Liver (tissue), 3 donors: ENCODE measurements at regions not wholly inside any gene's neighbourhood (a gene's known extent, or its start where the extent isn't known, plus 50 kb on each side); places are given as distances from the start of the nearest gene placed in this dataset.

Experiments
- EGR1 ChIP-seq, 2 donors: IDR thresholded peaks; 2 replicates each; pipeline ENCODE4 v1.6.1; 2016 to 2018; ENCODE audit warnings: antibody characterized with exemption in 2 of 2, low read depth in 2 of 2
- RAD21 ChIP-seq, 2 donors: IDR thresholded peaks; 2 replicates each; pipeline ENCODE4 v1.6.1; 2016; ENCODE audit warnings: antibody characterized with exemption in 2 of 2, mild to moderate bottlenecking in 2 of 2
- TAF1 ChIP-seq: conservative IDR thresholded peaks from 2 replicates; pipeline ENCODE4 v1.6.1; 2016; ENCODE audit warnings: antibody characterized with exemption, mild to moderate bottlenecking
- YY1 ChIP-seq: IDR thresholded peaks from 2 replicates; pipeline ENCODE4 v1.6.1; 2016; ENCODE audit warnings: antibody characterized with exemption, mild to moderate bottlenecking
- TF ChIP-seq, protein P1 (sequence below): IDR thresholded peaks from 2 replicates; pipeline ENCODE4 v1.6.1; 2016; ENCODE audit warnings: antibody characterized with exemption, mild to moderate bottlenecking
- TF ChIP-seq, protein P2 (sequence below): fragments of 150-350 bp; IDR thresholded peaks from 2 replicates; pipeline ENCODE4 v1.5.1; 2017; ENCODE audit warnings: improper control_type of control experiment, low read depth, low read length; ENCODE audit not compliant: missing input control
- donor health status: healthy.
- donor health status: healthy.

DNA sequence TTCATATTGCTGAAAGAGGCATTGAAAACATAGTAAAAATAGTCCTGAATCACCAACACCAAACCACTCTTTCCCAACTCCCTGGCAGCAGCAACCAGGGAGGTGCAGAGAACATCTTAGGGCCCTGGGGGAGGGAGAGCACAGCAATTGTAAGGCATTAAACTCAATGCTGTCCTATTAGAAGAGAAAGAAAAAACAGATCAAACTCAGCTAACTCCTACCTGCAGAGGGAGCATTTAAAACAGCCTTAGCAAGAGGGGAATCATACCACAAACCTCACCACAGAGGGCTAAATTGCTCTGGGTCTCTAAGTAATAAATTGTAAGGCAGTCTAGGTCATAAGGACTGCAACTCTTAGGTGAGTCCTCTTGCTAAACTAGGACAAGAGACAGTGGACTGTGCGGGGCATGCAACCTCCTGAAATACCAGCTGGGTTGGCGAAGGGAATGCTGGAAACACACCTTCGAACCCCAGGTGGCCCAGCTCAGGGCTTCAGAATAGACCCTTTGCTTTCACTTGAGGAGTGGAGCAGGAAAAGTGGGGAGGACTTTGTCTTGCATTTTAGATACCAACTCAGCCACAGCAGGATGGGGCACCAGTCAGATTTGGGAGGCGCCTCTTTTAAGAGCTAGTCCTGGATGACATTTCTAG lies 697.1 kb upstream of the FAT3 start:
- TF ChIP-seq, protein P1, sequence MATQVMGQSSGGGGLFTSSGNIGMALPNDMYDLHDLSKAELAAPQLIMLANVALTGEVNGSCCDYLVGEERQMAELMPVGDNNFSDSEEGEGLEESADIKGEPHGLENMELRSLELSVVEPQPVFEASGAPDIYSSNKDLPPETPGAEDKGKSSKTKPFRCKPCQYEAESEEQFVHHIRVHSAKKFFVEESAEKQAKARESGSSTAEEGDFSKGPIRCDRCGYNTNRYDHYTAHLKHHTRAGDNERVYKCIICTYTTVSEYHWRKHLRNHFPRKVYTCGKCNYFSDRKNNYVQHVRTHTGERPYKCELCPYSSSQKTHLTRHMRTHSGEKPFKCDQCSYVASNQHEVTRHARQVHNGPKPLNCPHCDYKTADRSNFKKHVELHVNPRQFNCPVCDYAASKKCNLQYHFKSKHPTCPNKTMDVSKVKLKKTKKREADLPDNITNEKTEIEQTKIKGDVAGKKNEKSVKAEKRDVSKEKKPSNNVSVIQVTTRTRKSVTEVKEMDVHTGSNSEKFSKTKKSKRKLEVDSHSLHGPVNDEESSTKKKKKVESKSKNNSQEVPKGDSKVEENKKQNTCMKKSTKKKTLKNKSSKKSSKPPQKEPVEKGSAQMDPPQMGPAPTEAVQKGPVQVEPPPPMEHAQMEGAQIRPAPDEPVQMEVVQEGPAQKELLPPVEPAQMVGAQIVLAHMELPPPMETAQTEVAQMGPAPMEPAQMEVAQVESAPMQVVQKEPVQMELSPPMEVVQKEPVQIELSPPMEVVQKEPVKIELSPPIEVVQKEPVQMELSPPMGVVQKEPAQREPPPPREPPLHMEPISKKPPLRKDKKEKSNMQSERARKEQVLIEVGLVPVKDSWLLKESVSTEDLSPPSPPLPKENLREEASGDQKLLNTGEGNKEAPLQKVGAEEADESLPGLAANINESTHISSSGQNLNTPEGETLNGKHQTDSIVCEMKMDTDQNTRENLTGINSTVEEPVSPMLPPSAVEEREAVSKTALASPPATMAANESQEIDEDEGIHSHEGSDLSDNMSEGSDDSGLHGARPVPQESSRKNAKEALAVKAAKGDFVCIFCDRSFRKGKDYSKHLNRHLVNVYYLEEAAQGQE = no peak
- TF ChIP-seq, protein P2, sequence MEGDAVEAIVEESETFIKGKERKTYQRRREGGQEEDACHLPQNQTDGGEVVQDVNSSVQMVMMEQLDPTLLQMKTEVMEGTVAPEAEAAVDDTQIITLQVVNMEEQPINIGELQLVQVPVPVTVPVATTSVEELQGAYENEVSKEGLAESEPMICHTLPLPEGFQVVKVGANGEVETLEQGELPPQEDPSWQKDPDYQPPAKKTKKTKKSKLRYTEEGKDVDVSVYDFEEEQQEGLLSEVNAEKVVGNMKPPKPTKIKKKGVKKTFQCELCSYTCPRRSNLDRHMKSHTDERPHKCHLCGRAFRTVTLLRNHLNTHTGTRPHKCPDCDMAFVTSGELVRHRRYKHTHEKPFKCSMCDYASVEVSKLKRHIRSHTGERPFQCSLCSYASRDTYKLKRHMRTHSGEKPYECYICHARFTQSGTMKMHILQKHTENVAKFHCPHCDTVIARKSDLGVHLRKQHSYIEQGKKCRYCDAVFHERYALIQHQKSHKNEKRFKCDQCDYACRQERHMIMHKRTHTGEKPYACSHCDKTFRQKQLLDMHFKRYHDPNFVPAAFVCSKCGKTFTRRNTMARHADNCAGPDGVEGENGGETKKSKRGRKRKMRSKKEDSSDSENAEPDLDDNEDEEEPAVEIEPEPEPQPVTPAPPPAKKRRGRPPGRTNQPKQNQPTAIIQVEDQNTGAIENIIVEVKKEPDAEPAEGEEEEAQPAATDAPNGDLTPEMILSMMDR = no peak
- TF ChIP-seq EGR1 (IDR thresholded peaks at IDR 0.05; ENCODE audit: low read depth in 2 of 2) (no peak), YY1 (no peak), TAF1 (no peak), RAD21 (IDR thresholded peaks at IDR 0.05) (no peak)
